Right renal cortex interstitium (tissue), 3 donors: ENCODE measurements at regions not wholly inside any gene's neighbourhood (a gene's known extent, or its start where the extent isn't known, plus 50 kb on each side); places are given as distances from the start of the nearest gene placed in this dataset.
A peak's percentile ranks its signal among the peaks of the same experiment; 100 is the strongest.

Source experiments
- DNase-seq, 3 donors: peaks; one replicate each; pipeline ENCODE4 v3.0.0-alpha.2; 2013; ENCODE audit warnings: low read depth in 3 of 3, low spot score in 2 of 3

DNA sequence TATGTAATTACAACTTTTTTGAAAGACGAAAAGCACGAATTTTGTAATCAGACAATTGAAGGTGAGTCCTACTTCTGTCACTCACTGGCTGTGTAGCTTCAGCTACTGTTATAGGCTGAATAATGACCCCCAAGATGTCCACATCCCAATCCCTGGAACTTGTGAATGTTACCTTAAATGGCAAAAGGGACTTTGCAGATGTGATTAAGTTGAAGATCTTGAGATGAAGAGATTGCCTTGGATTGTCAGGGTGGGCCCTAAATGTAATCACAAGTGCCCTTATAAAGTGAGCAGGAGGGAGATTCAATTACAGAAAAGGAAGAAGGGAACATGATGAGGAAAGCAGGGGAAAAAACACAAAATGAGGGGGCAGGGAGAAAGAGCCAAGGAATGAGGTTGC is 326.2 kb upstream of the MSX2 start:
- DNase-seq, result no peak

DNA sequence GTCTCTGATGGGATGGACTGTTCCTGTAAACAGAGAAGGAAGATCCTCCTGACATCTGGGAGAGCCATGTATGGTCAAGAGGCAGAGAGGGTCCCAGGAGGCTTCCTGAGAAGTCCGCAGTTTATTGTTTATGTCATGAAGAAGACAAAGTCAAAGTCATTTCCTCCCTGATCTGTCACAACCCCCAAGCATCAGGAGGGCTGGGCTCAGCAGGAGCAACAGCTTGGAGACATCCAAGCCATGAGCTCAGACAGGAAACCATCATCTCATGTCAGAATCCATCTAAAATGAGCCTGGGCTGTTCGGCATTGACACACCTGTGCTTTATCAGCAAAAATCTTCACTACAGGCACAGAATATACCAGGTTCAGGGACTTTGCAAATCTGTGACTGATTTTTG is 325.0 kb upstream of the MSX2 start:
- DNase-seq, result no peak

DNA sequence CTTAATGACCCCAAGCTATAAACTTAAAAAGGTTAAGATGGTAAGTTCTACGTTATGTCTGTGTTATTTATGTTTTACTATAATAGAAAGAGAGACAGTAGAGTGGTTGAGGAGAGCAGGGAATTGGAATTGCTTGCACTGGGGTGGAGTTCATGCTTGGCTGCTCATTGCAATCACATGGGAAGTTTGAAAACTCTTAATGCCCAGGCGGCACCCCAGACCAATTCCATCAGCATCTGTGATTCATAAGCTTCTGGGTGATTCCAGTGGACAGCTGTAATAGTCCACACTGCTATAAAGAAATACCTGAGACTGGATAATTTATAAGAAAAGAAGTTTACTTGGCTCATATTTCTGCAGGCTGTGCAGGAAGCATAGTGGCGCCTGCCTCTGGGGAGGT is 323.9 kb upstream of the MSX2 start:
- no peak for DNase-seq

DNA sequence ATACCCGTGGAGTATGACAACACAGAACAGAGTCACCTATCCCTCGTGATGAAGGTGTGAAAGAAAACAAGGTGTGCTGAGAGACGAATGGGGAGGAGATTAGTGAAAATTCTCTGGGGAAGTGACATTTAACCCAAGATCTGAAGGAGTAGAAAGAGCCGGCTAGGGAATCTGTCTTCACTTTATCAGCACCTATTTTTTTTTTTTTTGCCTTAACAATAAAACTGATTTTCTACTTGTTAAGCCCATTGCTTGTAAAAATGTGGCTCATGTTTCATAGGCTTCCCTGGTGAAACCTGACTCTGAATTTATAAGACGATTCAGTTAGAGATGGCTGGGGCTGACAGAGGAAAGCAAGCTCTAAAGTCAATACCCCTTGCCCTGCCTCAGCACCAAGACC is 322.6 kb upstream of the MSX2 start:
- no peak for DNase-seq

DNA sequence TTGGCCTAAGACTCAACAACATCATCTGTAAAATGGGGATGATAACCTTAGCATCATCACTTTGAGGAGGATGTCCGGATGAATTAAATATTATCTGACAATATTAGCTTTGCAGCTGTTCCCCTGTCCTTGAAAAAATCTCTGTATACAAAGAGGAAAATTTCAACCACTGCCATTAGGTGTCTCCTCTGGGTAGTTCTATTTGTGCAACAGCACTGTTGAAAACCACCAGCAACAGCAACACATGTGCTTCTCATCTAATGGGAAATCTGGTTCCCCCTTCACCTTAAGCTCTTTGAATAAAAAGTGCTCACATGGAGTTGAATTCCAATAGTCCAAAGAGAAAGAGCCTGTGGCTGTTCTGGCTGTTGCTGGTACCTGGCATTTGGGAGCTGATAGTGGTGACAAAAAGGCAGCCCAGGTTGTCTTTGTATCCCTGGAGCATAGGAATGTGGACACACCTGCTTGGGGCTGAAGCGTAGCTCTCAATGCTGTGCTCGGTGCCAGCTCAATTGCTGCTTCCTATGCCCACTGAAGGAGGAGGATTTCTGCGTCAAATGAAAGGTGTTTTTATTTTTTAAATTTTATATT is 322.1 kb upstream of the MSX2 start:
- DNase-seq, result no peak

DNA sequence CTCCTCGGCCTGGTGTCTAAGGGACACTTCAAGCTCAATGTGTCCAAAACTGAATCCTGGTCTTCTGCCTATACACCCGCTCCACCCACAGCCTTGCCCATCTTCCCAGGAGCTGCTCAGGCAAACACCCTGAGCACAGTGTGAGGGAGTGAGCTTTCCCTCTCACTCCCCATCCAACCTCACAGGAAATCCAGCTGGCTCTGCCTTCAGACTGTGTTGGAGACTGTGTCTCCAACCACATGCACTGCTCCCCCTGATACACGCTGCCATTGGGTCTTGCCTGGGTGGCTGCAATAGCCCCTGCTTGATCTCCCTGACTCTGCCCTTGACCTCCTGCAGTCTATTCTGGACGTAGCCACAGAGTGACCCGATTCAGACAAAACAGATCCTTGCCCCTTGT is 319.5 kb upstream of the MSX2 start:
- DNase-seq, result no peak

DNA sequence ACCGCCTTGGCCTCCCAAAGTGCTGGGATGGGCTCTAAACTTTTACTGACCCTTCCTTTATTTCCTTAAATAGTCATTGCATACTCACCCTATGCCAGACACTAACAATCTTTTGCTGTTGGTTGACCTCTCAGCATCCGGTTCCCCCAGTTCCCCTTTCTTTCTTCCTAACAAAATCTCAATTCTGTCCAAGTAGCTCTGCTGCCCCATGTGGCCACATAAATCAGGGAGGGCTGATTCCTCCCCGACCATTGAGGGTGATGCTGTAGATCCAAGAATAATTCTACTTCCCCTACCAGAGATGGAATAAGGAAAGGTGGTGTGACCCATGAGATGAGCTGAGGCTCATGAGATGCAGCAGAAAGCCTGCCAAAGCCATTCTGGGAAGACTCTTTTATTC is 315.3 kb upstream of the MSX2 start:
- no peak for DNase-seq

DNA sequence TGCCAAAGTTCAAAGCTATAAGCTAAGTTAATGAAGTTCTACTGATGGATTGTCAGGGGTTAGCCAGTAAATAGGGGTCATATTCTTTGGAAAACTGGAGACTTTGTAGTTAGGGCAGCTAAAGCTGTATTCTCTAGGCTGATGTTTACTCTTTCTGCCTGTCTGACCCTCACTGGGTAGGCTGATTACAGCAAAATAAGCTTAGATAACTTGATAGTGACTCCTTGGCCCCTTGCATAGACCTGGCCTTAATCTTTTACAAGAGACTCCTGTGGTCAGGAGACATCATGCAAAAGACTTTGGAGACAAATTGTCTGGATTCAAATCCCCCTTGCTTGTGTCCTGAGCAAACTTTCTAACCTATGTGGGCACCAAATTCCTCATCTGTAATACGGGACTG is 314.4 kb upstream of the MSX2 start:
- no peak for DNase-seq

DNA sequence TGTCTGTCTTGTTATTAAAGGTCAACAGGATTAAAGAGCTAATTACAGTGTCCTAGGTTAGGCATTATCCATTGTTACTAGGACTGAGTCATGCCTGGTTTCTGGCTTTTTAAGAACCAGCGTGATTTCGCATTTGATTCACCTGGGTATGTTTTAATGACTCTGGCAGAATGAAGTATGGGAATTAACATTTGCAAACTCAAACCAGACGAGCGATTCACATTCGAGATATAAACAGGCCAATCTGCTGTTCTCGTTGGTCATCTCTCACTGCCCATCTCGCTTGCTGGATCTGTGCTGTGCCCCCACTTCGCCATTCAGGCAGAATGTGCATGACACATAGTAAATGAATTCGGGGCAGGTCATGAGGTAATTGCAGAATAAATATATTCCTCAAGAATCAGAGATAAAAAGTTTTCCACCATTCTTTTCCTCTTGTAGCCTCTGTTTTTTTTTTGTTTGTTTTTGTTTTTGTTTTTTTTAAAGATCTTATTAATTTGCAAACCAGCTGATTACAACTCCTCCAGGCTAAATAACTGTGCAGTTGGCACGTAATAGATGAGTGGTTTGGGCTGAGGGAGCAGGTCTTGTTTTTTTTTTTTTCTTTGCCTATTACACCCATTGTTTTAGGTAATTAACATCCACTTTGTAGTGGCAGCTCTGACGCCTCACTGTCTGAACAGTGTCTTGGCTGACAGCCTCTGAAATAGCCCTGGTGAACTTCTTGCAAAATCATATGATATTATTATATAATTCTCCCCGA is 313.5 kb upstream of the MSX2 start:
- no peak for DNase-seq

DNA sequence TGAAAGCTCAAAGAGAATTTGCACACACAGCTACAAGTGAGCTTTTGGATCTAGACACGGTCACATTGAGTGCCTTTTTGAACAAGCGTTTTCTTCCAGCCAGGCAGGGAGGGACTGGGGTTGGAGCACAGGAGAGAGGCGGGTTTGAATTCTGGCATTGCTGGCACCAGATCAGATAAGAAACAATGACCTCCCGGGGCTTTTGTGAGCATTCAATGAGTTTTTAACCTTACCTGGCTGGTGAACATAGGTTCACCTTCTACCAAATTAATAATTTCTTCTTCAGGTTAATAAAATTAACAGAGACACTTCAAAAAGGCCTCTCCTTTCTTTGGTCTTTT is 312.9 kb upstream of the MSX2 start:
- no peak for DNase-seq

DNA sequence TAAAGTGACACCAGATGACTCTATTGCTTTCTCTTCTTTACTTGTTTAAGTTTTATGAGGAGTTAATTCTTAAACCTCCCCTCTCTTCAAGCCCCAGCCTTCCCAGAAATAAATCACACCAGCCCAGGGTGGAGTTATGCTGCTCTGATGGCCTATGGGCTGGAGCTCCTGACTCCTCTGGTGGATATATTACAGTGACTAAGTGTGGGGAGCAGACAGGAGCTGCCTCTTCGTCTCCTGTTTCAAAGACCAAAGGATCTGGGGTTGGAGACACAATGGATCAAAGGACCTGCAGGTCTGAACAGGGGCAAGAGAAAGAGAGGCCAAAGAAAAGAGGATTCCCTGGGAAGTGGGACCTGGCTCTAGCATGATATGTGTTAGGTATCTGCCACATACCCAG is 312.0 kb upstream of the MSX2 start:
- DNase-seq, result peak in 1 of 3 donors; percentile 24

DNA sequence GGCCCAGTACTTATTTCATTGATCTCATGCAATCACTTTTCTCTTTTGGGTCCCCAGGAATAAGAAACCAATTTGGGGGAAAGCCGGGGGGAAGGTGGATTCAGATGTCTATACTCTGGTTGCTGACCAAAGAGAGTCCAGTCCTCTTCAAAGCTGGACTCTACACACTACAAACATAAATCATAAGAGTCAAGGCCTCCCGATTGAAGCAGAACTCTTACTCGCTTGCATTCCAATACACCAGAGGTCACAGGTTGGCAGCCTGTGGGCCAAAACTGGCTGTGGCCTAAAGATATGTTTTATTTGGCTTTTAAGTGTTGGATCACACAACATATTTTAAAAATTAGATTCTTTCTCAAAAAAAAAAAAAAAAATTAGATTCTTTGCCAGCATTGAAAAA is 311.4 kb upstream of the MSX2 start:
- no peak for DNase-seq

DNA sequence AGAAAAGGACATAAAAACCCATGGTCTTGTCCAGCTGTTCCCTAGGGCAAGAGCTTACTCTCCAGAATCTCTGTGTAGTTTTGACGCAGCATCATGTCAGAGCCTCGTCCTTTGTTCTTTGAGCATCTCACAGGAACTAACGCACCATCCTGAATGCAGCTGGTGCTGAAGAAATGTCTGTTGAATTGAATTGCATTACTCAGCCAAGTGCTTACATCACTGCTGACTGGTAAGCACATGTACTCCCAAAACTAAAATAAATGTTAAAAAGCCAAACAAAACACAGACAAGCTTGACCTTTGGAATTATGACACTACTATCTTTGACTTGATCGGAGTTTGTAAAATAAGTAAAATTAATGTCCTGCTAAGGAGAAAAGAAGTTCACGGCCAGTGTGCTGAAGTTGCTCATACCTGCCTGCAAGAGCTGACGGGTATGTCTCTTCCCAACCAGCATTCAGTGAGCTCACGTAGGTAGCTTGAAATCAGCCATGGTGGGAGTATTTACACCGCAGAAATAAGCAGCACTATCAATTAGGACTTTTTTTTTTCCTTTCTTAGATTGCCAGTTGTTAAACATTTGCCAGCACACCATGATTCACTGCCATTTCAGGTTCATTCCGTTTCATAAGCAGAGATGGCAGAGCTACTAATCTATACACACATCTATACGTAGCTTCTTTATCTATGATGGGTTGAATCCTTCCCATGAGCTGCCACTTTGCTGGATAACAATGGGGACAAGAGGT is 310.6 kb upstream of the MSX2 start:
- no peak for DNase-seq

DNA sequence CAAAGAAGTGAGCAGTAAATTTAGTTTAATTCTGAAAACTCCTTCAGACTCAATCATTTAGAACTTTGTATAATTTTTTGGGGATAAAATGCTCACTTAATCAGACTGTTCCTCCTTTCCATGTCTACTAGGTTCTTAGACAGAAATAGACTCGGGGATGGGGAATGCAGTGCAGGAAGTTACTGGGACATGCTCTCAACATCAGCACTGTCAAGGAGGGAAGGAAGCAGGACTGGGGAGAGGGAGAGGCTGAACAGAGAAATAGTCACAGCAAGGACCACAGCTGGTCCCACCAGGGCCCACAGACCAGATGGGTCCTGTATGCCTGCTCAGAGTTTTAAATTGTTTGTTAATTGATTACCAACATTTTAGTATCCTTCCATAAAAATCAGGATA is 310.1 kb upstream of the MSX2 start:
- no peak for DNase-seq

DNA sequence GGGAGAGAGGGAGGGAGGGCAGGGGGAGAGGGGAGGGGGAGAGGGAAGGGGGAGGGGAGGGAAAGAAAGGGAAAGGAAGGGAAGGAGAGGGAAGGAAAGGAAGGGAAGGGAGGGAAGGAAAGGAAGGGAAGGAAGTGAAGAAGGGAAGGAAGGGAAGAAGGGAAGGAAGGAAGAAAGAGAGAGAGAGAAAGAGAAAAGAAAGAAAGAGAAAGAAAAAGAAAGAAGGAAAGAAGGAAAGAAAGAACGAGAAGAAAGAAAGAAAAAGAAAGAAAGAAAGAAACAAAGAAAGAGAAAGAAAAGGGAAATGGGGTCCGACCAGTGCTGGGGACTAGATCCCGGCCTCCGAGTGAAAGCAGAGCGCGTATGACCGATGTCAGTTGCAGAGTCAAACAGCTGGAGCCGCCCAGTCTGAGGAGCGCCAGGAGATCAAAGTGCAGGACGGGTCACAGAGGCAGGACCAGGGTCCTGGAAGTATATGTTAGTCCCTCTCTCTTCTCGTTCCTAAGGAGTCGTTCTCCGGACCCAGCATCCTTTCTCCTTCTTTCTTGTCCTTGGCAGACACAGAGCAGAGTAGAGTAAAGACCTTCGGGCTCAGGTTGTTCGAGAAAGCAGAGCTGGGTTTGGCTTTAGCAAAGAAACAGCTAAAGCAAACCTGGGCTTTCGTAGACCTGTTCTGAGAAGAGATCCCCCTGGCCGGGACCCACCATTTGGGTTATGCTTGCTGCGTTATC is 305.4 kb upstream of the MSX2 start:
- DNase-seq, result peak in 1 of 3 donors; percentile 40

DNA sequence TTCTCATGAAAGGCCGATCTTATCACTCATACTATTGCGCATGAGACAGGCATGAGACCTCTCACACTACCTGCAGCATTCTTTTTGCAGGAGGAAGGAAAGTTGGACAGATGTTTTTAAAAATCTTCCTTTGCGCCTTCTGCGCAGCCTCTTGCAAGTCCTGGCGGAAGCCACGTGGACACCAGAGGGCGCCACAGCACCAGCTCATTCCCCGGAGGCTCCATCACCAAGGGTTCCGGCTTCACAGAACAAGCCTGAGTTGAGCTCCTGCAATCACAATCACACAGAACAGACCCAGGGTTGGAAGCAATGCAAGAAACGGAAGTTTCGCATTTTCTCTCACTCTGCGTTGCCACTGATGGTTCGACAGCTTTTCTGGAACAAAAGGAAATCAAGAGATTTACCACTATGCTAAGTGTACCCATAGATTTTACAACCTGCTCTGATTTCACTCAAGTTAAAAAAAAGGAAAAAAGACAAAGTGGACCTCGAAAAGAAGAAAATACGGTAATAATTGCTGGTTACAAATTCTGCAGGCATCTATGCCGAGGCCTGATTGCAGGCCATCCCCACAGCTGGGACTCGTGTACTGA is 304.7 kb upstream of the MSX2 start:
- peak; percentile 74 to 83 (median 83) for DNase-seq

DNA sequence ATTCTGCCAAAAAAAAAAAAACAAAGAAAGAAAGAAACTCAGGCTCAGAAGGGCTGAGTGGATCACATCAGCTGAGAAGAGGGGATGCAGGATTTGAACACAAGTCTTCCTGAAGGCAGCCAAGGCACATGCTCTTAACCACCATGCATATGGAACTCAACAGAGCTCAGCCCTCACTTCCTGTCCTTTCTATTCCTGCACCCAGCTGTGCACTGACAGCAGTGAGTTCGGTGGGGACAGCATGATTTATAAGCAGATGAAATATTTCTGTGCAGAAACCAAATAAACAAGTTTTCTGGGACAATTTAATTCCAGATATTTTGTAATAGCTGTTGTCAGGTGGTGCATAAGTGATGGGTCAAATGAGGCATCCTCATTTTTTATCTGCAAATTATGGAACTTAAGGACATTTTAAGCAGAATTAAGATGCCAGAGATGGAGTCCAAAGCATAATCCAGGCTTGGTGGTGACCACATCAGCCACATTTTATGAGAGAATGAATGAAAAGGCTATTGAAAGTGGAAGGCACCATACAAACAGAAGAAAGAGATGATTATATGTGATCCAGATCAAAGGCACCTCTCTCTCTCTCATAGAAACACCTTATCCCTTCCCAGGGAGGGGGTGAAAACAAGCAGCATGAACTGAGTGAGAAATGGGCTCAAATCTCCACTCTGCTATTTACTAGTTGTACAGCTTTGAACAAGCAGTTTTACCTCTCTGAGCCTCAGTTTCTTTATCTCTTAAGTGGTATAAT is 303.6 kb upstream of the MSX2 start:
- DNase-seq, result no peak

DNA sequence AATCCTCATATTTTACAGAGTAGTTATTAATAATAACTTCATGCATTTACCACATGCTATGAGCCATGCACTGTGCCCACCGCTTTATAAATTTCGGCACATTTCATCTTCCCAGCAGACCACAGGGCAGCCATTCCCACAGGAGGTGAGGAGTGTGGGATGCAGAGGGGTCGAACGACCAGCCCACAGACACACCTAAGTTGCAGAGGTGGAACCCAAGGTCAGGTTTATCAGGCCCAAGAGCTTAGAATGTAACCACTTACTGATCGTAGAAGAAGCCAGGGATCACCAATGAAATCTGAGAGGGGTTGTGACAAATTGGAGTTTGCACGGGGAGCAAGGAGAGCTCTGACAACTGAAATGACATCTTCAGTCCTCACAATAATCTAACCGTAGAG is 303.0 kb upstream of the MSX2 start:
- no peak for DNase-seq

DNA sequence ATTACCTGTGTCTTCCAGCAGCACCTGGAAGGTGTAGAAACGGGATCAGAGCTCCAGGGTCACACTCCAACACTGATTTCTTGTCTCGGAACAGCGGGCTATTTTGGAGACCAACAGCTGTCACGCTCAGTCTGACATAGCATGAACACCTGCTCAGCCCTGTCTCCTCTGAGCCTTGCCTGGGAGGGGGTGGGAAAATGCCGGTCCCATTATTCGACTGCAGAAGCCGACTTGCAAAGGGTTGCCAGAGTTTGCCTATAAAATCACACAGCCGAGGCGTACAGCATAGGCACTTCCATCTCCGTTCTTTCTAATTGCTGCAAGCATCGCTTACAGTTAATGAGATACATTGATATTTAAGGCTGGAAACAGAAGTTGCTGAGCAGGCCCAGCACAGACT is 300.8 kb upstream of the MSX2 start:
- no peak for DNase-seq
